ENCODE measurements at regions not wholly inside any gene's neighbourhood (a gene's known extent, or its start where the extent isn't known, plus 50 kb on each side); places are given as distances from the start of the nearest gene placed in this dataset.
"Not testable (repeated sequence)": the region's sequence is repeated elsewhere in the genome, so short reads cannot be mapped to it uniquely, and the experiment has no call there.

- H2AFZ ChIP-seq (ENCODE audit: low read depth, low read length) = no peak overlapping the region
- H3K27me3 ChIP-seq (ENCODE audit: insufficient read depth, low read length, poor library complexity) = no peaks in the 10 kb centered on the region
- no peaks in the 10 kb centered on the region for H3K36me3 ChIP-seq (ENCODE audit: insufficient read depth, low read length)
- TF ChIP-seq CTCF (IDR thresholded peaks at IDR 0.05; ENCODE audit: borderline replicate concordance, extremely low read depth, low read length, poor library complexity, severe bottlenecking) (peak; percentile 85), EZH2 (IDR thresholded peaks at IDR 0.05; ENCODE audit: borderline replicate concordance, low read depth, low read length, severe bottlenecking) (no peak)
- H3K4me3 ChIP-seq (ENCODE audit: low read depth in 1 of 2, low read length in 2 of 2) = no peak overlapping the region
- no peaks in the 10 kb centered on the region for H3K4me1 ChIP-seq (ENCODE audit: insufficient read depth, low read length)
- H3K79me2 ChIP-seq (ENCODE audit: insufficient read depth, low read length) = no peaks in the 10 kb centered on the region
- ATAC-seq (ENCODE audit: insufficient read depth, low read depth) (peak; percentile 78), DNase-seq (peak; percentile 12)
- H3K9me3 ChIP-seq (ENCODE audit: insufficient read depth, low read length, severe bottlenecking) = no peaks in the 10 kb centered on the region
- no peak overlapping the region for H3K4me2 ChIP-seq (ENCODE audit: insufficient read depth, low read length)
- no peaks in the 10 kb centered on the region for H4K20me1 ChIP-seq (ENCODE audit: insufficient read depth, low read length)
- H3K27ac ChIP-seq (ENCODE audit: low read length) = no peak overlapping the region
- H3K9ac ChIP-seq (ENCODE audit: low read depth, low read length) = no peak overlapping the region
Measured at GRCh38 chr18:22703883-22704585, 229.1 kb upstream of the RBBP8 start.

- H3K27me3 ChIP-seq (ENCODE audit: insufficient read depth, low read length, poor library complexity) = no peaks in the 10 kb centered on the region
- H2AFZ ChIP-seq (ENCODE audit: low read depth, low read length) = no peak overlapping the region
- H3K36me3 ChIP-seq (ENCODE audit: insufficient read depth, low read length) = no peaks in the 10 kb centered on the region
- no peaks in the 10 kb centered on the region for H3K4me1 ChIP-seq (ENCODE audit: insufficient read depth, low read length)
- TF ChIP-seq CTCF (IDR thresholded peaks at IDR 0.05; ENCODE audit: borderline replicate concordance, extremely low read depth, low read length, poor library complexity, severe bottlenecking) = no peak
- no peak for TF ChIP-seq EZH2 (IDR thresholded peaks at IDR 0.05; ENCODE audit: borderline replicate concordance, low read depth, low read length, severe bottlenecking)
- no peaks in the 10 kb centered on the region for H3K9me3 ChIP-seq (ENCODE audit: insufficient read depth, low read length, severe bottlenecking)
- no peak overlapping the region for H3K4me3 ChIP-seq (ENCODE audit: low read depth in 1 of 2, low read length in 2 of 2)
- DNase-seq = no peak
- no peak overlapping the region for H3K9ac ChIP-seq (ENCODE audit: low read depth, low read length)
- no peak overlapping the region for H3K27ac ChIP-seq (ENCODE audit: low read length)
- no peaks in the 10 kb centered on the region for H3K79me2 ChIP-seq (ENCODE audit: insufficient read depth, low read length)
- no peak overlapping the region for H3K4me2 ChIP-seq (ENCODE audit: insufficient read depth, low read length)
- no peak for ATAC-seq (ENCODE audit: insufficient read depth, low read depth)
- no peaks in the 10 kb centered on the region for H4K20me1 ChIP-seq (ENCODE audit: insufficient read depth, low read length)
Measured at GRCh38 chr18:22704586-22704918, 228.6 kb upstream of the RBBP8 start.

GRCh38 chr18:22705328-22705727, 227.8 kb upstream of the RBBP8 start:
- Histone ChIP-seq H3K9me3 (ENCODE audit: insufficient read depth, low read length, severe bottlenecking) (no peaks in the 10 kb centered on the region), H3K79me2 (ENCODE audit: insufficient read depth, low read length) (no peaks in the 10 kb centered on the region), H4K20me1 (ENCODE audit: insufficient read depth, low read length) (no peaks in the 10 kb centered on the region), H3K36me3 (ENCODE audit: insufficient read depth, low read length) (no peaks in the 10 kb centered on the region), H3K27me3 (ENCODE audit: insufficient read depth, low read length, poor library complexity) (no peaks in the 10 kb centered on the region), H3K4me2 (ENCODE audit: insufficient read depth, low read length) (no peak overlapping the region), H3K9ac (ENCODE audit: low read depth, low read length) (no peak overlapping the region), H2AFZ (ENCODE audit: low read depth, low read length) (no peak overlapping the region), H3K4me1 (ENCODE audit: insufficient read depth, low read length) (no peaks in the 10 kb centered on the region), H3K4me3 (ENCODE audit: low read depth in 1 of 2, low read length in 2 of 2) (no peak overlapping the region), H3K27ac (ENCODE audit: low read length) (no peak overlapping the region)
- no peak for ATAC-seq (ENCODE audit: insufficient read depth, low read depth)
- DNase-seq = no peak
- TF ChIP-seq EZH2 (IDR thresholded peaks at IDR 0.05; ENCODE audit: borderline replicate concordance, low read depth, low read length, severe bottlenecking) (no peak), CTCF (IDR thresholded peaks at IDR 0.05; ENCODE audit: borderline replicate concordance, extremely low read depth, low read length, poor library complexity, severe bottlenecking) (no peak)

GRCh38 chr18:22706025-22706424, 227.1 kb upstream of the RBBP8 start:
- H3K9me3 ChIP-seq (ENCODE audit: insufficient read depth, low read length, severe bottlenecking); H3K4me2 ChIP-seq (ENCODE audit: insufficient read depth, low read length); ATAC-seq (ENCODE audit: insufficient read depth, low read depth); H3K36me3 ChIP-seq (ENCODE audit: insufficient read depth, low read length); H3K4me1 ChIP-seq (ENCODE audit: insufficient read depth, low read length); DNase-seq; H3K4me3 ChIP-seq (ENCODE audit: low read depth in 1 of 2, low read length in 2 of 2); H3K27ac ChIP-seq (ENCODE audit: low read length); H3K79me2 ChIP-seq (ENCODE audit: insufficient read depth, low read length); H3K27me3 ChIP-seq (ENCODE audit: insufficient read depth, low read length, poor library complexity); H3K9ac ChIP-seq (ENCODE audit: low read depth, low read length); H2AFZ ChIP-seq (ENCODE audit: low read depth, low read length); H4K20me1 ChIP-seq (ENCODE audit: insufficient read depth, low read length): not testable (repeated sequence)

All from DND-41 (cell line).